Right ventricle myocardium inferior (tissue), 1 donor: ENCODE measurements at regions not wholly inside any gene's neighbourhood (a gene's known extent, or its start where the extent isn't known, plus 50 kb on each side); places are given as distances from the start of the nearest gene placed in this dataset.

Source experiments
- ATAC-seq: fragments of 200-7000 bp; cut with Tn5 transposase; one replicate; pipeline ENCODE4 v1.9.1; 2020; ENCODE audit warnings: mild to moderate bottlenecking, moderate library complexity
- DNase-seq: peaks from one replicate; pipeline ENCODE4 v3.0.0; 2021; ENCODE audit errors: missing footprints
- intact Hi-C: fragments of 100-400 bp; cut with DNase I; formaldehyde crosslinking; loops from one replicate; pipeline ENCODE4 v1.11.0; 2022
- donor health status: DM: no; HTN: yes; CAD: no; lungs with severe emphysema.

DNA sequence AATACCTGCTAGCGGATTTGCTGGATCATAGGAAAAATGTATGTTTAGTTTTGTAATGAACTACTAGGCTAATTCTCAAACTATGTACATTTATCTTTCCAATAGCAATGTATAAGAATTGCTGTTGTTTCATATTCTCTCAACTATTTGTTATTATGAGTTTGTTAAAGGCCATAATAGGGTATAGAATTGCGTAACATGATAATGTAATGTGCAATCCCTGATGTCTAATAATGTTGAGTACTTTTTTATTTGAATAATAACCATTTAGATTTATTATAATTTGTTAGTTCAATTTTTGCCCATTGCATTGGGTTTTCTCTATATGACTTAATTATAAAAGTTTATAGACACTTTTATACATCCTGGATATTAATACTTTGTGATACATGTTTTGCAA lies 801.6 kb downstream of the LUZP2 start:
- DNase-seq (no peak), ATAC-seq (no peak)
- intact Hi-C loops, result no loop called here

- intact Hi-C loops, result no loop called here
- ATAC-seq, result no peak
- no peak for DNase-seq
Observed at GRCh38 chr11:25309818-25310217, 813.0 kb downstream of the LUZP2 start.

GRCh38 chr11:25317216-25317615 lies 820.4 kb downstream of the LUZP2 start:
- intact Hi-C loops, result no loop called here
- no peak for ATAC-seq
- DNase-seq, result no peak

DNA sequence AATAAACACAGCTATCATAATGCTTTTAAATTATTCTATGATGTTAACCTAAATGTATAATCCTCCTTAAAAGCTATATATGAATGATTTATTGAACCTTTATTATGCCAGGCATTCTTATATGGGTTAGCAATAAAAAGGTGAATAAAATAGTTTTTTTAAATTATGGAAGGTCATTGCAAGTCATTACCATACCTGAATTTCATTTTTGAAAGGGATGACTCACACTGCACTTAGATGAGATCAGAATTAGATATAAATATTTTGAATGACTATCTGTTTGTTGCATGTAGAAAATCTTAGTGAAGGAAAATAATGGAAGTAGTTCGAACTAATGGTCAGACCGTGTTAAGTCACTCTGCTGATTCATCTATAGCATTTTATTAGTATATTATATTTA lies 822.3 kb downstream of the LUZP2 start:
- no peak for ATAC-seq
- no peak for DNase-seq
- intact Hi-C loops, result no loop called here

- DNase-seq, result no peak
- ATAC-seq, result no peak
- intact Hi-C loops, result no loop called here
Observed at GRCh38 chr11:25327656-25328055, 830.8 kb downstream of the LUZP2 start.

DNA sequence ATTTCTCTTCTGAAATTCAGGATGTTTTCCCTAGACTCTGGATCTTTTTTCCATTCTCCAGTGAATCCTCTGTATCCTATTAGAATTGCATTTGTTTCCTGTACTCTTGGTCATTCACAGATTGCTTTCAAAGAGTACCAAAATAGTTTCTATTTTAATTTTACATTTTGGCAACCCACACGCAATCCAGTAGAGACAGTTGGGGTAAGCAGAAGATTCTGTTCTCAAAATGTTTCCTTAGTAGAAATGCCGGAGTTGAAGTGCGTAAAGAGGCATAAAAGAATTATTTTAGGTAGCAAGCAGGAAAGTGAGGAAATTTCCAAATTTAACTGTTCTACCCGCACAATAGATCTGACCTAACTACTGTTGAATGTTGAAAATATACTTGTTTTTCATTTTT lies 842.4 kb downstream of the LUZP2 start:
- intact Hi-C loops, result no loop called here
- ATAC-seq, result no peak
- DNase-seq, result no peak

- DNase-seq, result no peak
Observed at GRCh38 chr11:25349537-25349936, 852.7 kb downstream of the LUZP2 start.

GRCh38 chr11:25350899-25351803 lies 854.3 kb downstream of the LUZP2 start:
- ATAC-seq (no peak), DNase-seq (no peak)
- intact Hi-C loops, result no loop called here

More at GRCh38 chr11:25349537-25349936, 852.7 kb downstream of the LUZP2 start:
- intact Hi-C loops, result no loop called here
- ATAC-seq, result no peak

- ATAC-seq (no peak), DNase-seq (no peak)
- intact Hi-C loops, result no loop called here
Observed at GRCh38 chr11:25357133-25357532, 860.3 kb downstream of the LUZP2 start.

- intact Hi-C loops, result no loop called here
- DNase-seq (no peak), ATAC-seq (no peak)
Observed at GRCh38 chr11:25377466-25377865, 880.6 kb downstream of the LUZP2 start.

GRCh38 chr11:25396847-25397246 lies 900.0 kb downstream of the LUZP2 start:
- intact Hi-C loops, result no loop called here
- no peak for DNase-seq
- ATAC-seq, result no peak

GRCh38 chr11:25408146-25408545 lies 911.3 kb downstream of the LUZP2 start:
- ATAC-seq (no peak), DNase-seq (no peak)
- intact Hi-C loops, result no loop called here

DNA sequence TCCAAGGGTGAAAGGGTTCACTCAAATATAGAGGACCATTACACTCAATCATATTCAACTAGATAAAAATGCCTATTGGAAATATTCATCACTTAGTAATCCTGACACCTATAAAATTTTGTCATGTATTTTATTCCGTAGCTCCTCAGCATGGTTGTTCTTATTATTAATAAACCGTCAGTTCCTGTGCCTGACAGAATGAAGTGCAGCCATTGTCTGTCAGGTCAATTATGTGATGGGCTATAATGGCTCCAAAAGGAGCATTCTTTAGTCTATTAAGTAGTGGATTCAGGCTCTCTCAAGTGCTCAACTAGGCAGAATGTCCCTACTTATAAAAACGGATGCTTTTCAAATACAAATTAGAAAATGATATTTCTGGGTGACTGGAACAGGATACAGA lies 916.1 kb upstream of the ANO3 start:
- DNase-seq, result no peak
- ATAC-seq, result no peak
- intact Hi-C loops, result no loop called here

GRCh38 chr11:25423436-25424199 lies 908.3 kb upstream of the ANO3 start:
- no peak for ATAC-seq
- DNase-seq, result no peak
- intact Hi-C loops, result no loop called here

GRCh38 chr11:25432376-25432775 lies 899.6 kb upstream of the ANO3 start:
- no peak for ATAC-seq
- intact Hi-C loops, result no loop called here
- no peak for DNase-seq

DNA sequence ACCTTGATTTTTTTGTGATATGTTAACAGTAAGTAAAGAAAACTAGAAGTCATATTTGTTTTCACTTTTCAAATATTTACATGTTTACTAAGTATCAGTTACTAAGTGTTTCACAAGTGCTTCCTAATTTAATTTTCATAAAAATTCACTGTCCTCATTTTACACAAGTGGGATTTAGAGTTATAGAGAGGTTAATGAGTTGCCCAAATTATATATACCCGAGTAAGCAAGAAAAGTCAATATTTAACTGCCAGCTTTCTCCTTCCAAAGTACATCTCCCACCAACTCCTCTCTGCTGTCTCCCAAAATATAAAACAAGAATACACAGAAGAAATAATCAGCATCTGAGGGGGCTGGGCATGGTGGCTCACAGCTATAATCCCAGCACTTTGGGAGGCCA lies 896.7 kb upstream of the ANO3 start:
- ATAC-seq, result no peak
- no peak for DNase-seq
- intact Hi-C loops, result no loop called here

DNA sequence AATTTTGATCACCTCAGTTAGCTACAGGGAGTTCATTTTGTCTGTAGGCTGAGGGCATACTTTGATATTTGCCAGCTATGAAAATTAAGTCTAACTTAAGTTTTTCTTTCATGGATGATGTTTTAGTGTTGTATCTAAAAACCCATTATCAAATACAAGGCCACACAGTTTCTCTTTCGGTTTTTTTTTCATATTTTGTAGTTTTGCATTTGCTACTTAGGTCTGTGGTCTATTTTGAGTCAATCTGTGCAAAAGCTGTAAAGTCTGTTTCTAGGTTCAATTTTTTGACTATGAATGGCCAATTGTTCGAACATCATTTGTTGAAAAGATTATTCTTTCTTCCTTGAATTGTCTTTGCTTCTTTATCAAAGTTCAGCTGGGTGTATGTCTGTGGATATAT lies 895.6 kb upstream of the ANO3 start:
- DNase-seq (no peak), ATAC-seq (no peak)
- intact Hi-C loops, result no loop called here

DNA sequence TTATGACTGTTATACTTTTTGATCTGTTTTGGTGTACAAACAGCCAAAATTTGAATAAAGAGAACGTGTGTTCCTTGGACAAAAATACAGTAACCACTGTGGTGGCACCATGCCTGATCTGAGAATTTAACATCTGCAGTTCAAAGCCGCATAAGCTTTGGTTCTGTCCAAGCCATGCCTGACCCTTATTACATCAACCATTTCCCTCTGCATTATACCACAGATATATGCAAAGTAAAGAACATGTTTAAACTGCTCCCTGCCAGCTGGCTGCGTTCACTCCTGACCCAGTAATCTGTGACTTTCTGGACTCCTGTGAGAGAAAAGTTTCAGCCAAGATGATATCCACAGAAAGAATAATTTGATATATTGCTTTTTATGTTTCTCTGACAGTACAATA lies 890.5 kb upstream of the ANO3 start:
- intact Hi-C loops, result no loop called here
- ATAC-seq (peak; percentile 48), DNase-seq (no peak)

DNA sequence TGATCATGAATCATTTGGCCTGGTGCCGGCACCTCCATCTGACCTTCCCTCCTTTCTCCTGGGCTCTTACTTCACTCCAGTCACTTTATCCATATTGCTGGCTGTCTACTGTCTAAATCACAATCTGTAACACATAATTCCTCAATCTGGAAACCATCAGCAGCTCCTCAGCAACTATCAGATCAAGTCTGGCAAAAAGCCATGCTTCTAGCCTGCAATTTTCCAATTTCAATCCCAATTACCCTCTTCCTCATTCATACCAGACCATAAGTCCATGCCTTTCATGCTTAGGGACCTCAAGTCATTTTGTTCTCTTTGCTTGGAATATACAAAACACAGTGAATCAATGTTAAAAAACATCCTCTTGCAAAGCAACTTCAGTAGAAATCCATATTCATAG lies 882.8 kb upstream of the ANO3 start:
- ATAC-seq, result no peak

GRCh38 chr11:25453471-25453870 lies 878.5 kb upstream of the ANO3 start:
- ATAC-seq (no peak), DNase-seq (no peak)
- intact Hi-C loops, result no loop called here

More for the DNA sequence above, 882.8 kb upstream of the ANO3 start:
- intact Hi-C loops, result no loop called here
- no peak for DNase-seq
